HG03025 (cell line): ENCODE measurements at regions not wholly inside any gene's neighbourhood (a gene's known extent, or its start where the extent isn't known, plus 50 kb on each side); places are given as distances from the start of the nearest gene placed in this dataset.

ENCODE experiments used
- ATAC-seq: cut with Tn5 transposase; IDR thresholded peaks from one replicate; pipeline ENCODE4 v1.9.1; 2021; ENCODE audit warnings: mild to moderate bottlenecking, moderate library complexity; ENCODE audit not compliant: unreplicated experiment, low FRiP score

DNA sequence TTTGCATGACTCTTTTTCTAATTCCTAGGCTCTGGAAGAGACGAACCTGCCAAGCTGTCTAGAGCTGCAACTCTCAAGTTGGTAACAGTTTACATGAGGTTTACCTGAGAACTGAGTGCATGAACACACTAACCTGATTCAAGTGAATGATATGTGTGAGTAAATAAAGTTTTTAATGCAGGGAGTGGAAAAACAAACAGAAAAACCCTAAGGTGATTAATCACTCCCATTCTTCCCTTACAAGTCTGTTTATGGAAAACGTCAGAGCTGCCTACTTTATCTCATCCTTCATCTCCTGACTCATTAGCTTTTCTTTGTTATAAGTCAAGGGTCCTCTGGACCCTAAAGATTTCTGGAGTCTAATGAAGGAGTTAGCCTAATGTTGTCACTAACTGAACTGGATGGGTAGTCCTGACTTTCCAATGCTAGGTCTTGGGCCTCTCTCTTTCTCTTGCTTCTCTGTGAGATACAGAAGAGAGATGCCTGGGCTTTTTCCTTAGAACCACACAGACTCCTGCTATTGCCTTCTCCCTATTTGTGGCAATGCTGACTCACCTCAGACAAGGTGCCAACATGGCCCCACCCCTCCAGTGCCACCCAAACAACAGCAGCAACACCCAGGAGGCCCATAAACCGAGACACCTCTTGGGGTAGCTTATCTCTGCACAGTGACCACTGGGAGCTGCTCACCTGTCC is 952.4 kb downstream of the EPHA4 start:
- no peak for ATAC-seq

DNA sequence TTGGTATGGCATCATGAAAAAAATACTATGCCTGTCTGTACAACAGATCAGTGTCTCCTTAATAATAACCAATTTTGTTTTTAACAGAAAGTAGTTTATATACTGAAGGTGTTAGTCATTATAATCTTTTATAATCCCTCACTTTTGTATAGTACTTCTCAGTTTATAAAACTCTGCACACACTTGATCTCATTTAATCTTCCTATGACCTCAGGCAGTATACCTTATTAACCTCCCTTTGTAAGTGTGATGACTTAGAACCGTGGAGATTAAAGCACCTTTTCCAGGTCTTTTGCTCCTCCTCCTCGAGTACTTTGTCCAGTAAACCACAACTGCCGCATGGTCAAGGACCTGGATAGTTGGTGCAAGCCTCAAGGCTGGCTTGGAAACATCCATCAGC is 945.5 kb downstream of the EPHA4 start:
- no peak for ATAC-seq

GRCh38 chr2:220628252-220628651 is 943.9 kb downstream of the EPHA4 start:
- ATAC-seq = no peak

GRCh38 chr2:220641137-220641536 is 931.0 kb downstream of the EPHA4 start:
- no peak for ATAC-seq

DNA sequence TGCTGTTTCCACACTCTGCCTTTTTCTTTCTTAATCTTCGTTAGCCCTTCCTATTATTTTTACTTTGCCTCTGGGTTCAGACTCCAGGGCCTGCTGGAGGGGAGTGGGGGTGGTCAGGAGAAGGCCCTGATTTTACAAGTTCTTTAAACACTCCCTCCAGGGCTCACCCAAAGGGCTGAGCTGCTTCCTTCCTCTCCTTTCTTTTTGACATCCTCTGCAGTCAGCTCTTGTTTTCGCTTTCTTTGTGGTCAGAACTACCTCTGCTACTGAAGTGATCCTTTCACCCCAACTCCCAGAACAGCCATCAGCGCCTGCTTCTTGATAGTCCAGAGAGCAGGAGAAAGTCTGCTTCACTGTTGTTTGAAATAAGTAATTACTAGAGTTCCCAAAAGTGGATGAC is 925.7 kb downstream of the EPHA4 start:
- ATAC-seq = no peak

GRCh38 chr2:220648628-220649027 is 923.5 kb downstream of the EPHA4 start:
- ATAC-seq = no peak

- ATAC-seq = no peak
These were observed 918.3 kb downstream of the EPHA4 start for GRCh38 chr2:220653776-220654175.

DNA sequence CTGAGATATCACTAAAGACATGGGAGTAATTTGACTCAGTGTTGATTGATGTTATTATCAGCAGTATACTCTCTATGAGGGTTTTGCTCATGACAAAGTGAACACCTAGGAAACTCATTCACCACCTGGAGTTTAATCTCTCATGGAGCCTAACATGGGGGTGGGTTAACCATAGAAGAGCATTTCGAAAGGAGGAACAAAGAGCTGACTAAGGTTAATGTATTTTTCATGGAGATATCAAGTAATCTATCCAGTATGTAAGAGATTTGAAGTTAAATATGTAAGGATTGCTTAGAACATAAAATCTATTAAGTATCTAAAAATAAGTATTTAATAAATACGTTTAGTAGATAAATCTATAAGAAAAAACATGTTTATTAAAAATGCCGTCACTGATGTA is 917.8 kb downstream of the EPHA4 start:
- no peak for ATAC-seq

DNA sequence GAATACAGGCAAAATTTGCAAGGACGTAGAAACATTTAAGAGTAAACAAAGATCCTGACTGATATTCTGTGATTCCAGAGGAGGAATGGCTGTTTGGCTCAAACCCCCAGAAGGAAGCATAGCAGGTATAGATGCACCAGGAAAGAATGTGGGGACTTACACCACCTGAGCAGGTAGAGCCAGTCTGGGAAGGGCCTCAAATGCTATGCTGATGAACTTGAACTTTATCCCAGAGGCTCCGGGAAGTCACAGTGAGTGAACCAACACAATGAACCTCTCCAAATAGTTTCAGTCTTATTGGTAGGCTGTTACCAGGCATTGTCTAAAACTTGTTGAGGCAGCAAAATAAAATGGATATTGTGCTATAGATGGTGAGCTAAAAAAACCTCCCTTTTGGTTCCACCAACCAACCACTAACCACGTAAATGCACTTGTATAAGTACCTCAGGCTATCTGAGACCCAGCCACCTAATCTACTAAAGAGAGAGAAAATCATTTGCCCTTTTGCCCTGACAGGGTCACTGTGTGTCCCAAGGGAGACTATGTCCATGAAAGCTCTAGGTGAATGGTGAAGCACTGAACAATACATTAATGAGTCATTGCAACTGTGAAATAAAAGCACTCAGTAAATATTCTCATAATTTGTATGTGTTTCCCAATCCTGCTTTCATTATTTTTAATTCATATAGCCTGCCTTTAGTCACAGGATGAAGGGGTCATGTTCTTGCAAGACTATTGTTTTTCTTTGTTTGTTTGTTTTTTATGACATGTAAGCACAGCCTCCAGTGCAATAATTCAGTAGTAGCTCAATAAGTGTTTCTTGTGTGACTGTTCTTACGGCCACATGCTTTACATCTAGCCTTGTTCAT is 911.6 kb downstream of the EPHA4 start:
- no peak for ATAC-seq

- ATAC-seq = no peak
These were observed 909.7 kb downstream of the EPHA4 start for GRCh38 chr2:220662431-220662830.

GRCh38 chr2:220663065-220663464 is 909.0 kb downstream of the EPHA4 start:
- no peak for ATAC-seq

DNA sequence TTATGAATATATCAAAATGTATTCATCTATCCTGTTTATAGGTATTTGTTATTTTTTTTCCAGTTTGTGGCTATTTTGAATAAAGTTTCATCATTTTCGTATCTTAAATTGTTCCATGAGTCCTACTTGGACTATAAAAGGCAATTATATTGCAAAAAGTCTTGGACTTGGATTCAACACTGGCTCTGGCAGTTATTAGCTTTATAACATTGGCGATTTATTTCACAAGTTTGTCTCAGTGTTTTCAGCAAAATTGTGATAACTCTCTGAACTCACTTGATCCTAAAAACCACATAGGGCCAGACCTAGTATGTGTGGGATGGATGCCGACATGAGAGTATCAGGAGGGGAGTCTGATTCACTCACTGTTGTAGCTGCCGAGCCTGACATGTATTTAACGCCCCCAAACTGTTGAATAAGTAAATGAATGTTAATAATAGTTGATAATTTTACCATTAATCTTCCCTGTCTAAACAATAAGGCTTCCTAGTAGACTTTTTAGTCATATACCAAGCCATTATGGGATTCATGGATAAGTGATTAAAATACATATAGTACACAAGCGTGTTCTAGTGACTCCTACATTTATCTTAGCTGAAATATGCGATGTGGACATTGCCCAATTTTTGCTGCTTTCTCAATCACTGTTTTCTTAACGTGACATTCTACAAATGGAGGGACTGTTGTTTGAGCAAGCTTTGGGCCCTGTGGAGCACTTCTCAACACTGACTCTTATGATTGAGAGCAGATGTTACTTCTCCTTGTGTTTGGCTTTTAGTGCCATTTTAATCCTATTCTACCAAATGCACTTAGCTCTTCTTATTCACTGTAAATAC is 907.6 kb downstream of the EPHA4 start:
- ATAC-seq = no peak

GRCh38 chr2:220665108-220665471 is 907.0 kb downstream of the EPHA4 start:
- no peak for ATAC-seq

GRCh38 chr2:220669324-220669723 is 902.8 kb downstream of the EPHA4 start:
- no peak for ATAC-seq

DNA sequence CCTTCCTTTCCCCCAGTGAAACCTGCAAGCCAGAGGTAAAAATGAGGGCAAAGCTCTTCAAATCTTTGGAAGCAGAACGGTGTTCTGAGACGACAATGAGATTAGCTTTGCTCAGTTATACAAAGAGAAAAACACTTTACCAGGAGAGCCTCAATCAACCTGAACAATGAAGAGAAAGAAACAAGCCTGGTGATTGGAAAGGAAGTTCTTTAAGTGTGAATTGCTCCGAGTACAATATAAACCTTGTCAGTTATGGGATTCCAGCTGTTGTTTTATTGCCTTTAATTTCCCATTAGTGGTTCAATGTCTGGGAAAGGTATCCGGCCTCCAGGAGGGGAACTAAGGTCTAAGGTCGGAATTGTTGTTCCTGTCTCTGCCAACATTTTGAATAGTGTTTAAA is 901.6 kb downstream of the EPHA4 start:
- no peak for ATAC-seq

- ATAC-seq = no peak
These were observed 898.8 kb downstream of the EPHA4 start for GRCh38 chr2:220673151-220673874.

GRCh38 chr2:220674033-220674432 is 898.1 kb downstream of the EPHA4 start:
- no peak for ATAC-seq

DNA sequence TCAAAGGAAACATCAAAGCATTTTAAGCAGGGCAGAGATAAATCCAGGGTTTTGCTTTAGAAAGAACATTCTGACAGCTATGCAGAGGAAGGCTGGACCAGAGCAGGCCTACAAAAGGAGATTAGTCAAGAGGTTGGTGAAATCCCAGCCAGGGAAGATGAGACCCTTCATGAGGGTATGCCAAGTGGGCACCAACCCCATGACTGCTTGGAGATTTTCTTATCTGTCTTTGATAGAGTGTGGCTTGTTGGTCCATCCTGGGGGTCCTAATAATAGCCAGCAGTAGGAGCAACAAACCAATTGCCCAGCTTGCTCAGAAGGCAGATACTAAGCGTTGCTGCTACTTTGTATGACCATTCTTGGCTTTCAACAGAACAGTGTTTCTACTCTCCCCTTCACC is 895.4 kb downstream of the EPHA4 start:
- no peak for ATAC-seq

DNA sequence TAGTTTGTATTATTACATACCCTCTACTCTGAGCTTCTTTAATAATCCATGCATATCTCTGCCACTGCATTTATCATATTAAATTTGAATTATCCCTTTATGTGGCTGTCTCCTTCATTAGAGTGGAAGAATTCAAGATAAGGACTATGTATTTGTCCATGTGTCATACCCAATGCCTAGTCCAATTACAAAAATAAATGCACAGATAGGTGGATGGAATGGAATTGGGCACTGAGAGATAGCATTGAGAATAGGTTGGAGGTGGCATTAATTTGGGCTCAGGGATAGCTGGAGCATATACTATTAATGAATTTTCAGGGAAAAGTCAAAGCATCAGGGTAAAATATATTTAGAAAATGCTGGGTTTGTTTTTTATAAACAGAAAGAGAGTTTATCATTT is 893.2 kb downstream of the EPHA4 start:
- no peak for ATAC-seq

GRCh38 chr2:220682616-220683015 is 889.5 kb downstream of the EPHA4 start:
- no peak for ATAC-seq

GRCh38 chr2:220684099-220684498 is 888.0 kb downstream of the EPHA4 start:
- no peak for ATAC-seq
